Glomerular visceral epithelial cell (primary cell): ENCODE measurements at regions not wholly inside any gene's neighbourhood (a gene's known extent, or its start where the extent isn't known, plus 50 kb on each side); places are given as distances from the start of the nearest gene placed in this dataset.

Experiments used
- DNase-seq: peaks from one replicate; pipeline ENCODE4 v3.0.0-alpha.2; 2016; ENCODE audit errors: extremely low spot score

DNA sequence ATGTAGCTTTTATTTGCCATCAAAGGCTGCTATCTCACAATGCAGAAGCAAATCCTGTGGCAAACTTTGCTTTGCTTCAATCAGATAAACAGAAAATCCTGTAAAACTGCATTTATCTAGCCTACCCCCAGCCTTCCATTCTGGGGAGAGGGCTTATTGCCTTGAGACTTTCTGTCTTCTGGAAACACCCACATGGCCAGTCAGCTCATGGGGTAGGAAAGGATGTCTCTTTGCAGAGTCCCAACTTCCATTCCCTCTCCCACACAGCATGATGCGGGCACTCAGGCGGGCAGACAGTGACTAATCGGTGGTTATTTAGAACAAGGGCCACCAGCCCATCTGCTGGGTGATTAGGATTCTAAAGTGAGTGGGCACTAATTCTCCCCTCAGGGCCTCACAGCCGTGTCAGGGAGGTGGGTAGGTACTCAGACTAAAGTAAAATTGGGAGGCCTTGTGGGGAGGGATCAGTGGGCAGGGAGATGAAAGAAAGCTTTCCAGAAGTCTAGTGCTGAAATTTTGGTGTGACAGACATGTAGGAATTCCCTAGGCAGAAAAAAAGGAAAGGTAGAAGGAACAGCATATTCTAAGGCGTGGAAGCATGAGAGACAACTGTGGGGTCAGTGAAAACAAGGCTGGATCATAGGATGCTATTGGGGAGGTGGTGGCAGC, 720.5 kb downstream of the VRK1 start:
- DNase-seq = no peak

DNA sequence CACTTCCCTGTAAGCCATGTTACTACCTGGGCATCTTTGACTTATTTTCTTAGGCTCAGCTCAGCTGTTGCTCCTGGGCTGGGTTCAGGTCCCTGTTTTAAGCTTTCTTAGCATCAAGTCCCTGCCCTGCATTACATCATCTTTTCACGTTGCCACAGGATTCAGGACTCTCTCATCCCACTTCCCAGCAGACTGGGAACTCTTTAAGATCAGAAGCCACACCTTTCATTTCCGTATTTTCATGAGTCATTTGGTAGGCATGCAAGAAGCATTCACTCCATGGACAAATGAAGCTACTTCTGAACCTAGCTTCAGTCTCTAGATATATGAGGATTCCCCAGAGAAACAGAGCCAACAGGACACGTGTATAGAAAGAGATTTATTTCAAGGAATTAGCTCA, 726.8 kb downstream of the VRK1 start:
- no peak for DNase-seq

DNA sequence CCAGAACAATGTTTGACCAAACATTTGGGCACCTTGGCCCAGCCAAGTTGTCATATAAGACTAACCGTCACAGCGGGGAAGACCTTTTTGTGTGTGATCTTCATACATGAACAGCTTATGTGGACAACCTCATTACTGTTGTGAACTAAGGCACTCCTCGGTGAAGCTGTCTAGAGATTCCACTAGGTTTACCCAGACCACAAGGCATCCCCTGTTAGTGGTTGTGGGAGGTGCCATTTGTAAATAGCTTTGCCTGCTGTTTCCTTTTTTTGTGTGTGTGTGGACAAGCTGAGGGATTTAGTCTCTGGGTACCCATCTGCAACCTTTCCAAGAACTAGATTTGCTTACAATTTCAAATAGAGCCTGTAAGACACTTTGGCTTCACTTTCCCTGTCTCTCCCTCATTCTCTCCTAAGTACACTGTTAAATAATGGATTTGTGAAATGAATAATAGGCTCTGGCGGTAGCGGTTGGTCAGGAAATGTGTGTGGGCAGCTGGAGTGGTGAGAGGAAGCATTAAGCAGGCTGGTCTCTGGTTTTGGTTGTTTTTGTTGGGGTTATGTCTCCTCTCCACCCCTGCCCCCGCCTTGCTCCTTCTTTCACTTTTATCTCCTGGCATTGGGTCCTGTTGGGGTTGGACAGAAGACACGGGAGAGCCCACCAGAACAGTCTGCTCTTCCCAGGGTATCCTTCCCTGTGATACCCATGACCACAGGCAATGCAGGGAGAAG, 727.6 kb downstream of the VRK1 start:
- DNase-seq = no peak

DNA sequence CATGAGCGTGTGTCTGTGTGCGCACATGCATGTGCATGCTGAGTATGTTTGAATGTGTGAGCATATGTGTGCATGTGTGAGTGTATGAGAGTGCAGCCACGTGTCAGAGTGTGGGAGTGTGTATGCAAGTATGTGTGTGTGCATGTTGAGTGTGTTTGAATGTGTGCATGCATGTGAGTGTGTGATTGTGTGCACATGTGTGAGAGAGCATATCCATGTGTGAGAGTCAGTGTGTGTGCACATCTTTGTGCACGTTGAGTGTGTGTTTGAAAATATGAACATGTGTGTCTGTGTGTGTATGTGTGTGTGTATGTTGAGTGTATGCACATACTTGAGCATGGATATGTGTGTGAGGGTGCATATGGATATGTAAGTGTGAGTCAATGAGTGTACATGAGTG, 730.8 kb downstream of the VRK1 start:
- no peak for DNase-seq

DNA sequence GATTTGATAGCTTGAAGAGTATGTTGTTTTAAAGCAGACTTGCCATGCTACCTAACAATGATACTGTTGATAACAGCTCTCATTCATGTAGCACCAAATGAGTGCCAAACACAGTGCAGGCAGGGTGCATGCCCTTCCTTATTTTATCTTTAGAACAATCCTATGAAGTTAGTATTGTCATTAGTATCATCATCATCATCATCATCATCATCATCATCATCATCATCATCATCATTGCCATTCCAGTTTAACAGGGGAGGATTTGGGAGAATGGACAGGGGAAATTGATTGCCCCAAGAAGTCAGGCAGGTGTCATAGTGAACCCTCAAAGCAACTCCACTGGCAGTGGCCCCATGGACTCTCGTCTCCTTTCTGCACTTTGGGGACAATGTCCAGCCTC, 734.9 kb downstream of the VRK1 start:
- DNase-seq = no peak

- no peak for DNase-seq
These were observed 739.2 kb downstream of the VRK1 start for GRCh38 chr14:97536421-97536820.

GRCh38 chr14:97538749-97539410, 741.7 kb downstream of the VRK1 start:
- DNase-seq = no peak

GRCh38 chr14:97539411-97539795, 742.2 kb downstream of the VRK1 start:
- DNase-seq = no peak

DNA sequence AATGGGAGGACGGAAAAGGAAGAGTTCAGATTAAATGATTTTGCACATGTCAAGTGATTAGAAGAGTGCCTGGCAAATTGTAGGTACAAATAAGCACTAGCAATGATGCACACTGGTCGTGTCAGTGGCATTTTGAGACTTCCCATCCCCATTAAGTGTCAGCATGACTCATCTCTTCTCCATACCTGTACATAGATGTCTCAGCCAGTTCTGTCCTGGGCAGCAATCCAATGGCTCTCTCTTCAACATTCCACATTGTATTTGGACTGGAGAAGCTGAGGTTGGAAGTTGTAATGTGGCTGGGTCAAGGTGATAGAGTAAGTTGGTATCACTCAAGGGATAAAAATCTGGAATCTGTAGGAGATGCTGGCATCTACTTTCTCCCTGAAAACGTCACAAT, 742.7 kb downstream of the VRK1 start:
- DNase-seq = no peak

GRCh38 chr14:97543221-97543620, 746.0 kb downstream of the VRK1 start:
- DNase-seq = no peak

- DNase-seq = no peak
These were observed 746.6 kb downstream of the VRK1 start for GRCh38 chr14:97543816-97544215.

DNA sequence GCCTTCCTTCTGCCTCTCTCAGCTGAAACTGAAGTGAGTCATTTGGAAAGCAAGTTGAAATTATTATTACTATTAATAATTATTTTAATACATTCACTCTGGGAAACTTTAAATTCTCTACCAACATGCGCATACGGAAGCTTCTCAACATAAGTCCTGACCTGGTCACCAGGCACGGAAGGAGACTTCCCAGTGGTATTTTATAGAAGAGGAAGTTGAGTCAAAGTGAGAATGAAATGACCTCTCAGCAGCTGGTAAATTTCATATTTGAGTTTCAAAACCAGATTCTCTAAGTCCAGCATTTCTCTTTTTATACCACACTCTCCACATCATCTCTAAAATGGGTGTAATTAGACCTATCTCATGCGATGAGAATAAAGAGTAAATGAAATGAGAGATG, 747.4 kb downstream of the VRK1 start:
- DNase-seq = no peak

DNA sequence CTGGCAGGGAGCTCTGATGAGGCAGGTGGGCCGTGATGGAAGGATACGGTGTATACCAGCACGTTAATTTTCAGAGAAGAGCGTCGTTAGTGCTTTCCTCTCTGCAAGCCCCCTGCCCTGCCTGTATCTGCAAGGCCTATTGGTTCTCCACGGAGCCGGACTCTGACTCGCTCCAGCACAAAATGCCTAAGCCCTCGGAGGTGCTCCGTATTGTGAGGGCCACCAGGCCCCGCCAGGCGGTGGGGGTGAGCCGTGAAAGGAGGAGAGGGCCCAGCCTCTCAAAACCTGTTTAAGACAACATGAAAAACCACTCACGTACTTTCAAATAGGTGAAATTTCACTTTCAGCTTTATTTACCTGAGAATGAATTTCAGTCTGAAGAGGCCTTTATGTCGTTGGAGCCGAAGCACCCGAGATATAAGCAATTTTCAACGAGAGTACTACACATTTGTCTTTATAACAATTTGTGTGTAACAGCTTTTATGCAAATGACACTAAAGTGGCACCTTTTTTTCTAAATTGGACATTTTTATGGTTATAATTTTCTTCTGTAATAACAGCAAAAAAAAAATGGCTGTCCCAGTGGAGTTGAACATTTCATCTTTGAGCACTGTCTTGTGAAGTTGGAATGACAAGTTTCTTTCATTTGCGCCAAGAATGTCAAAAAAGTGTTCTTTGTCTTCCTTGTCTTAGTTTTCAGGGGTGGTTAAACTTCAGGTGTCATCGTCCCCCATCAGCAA, 749.5 kb downstream of the VRK1 start:
- DNase-seq = no peak

DNA sequence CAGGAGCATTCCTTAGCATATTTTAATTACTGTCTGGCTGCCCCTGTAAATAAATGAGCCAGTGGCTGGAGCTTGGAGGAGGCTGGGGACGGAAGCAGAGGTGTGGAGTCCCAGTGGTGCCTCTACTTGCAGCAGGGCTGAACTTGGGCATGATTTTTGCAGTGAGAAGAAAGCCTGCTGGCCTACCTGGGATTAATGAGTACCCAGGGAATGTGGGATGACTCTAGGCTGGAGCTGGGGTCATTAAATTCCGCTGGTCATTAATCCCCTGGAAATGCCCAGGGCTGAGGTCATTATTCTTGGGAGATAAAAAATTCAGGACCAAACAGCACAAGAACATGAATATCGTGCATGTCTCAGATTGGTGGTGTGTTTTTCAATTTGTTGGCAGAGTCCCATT, 753.3 kb downstream of the VRK1 start:
- DNase-seq = no peak

- DNase-seq = no peak
These were observed 757.4 kb downstream of the VRK1 start for GRCh38 chr14:97554597-97554996.

GRCh38 chr14:97564334-97564733, 767.2 kb downstream of the VRK1 start:
- no peak for DNase-seq

- no peak for DNase-seq
These were observed 774.0 kb downstream of the VRK1 start for GRCh38 chr14:97571201-97571600.

- no peak for DNase-seq
These were observed 774.8 kb downstream of the VRK1 start for GRCh38 chr14:97571866-97572555.

DNA sequence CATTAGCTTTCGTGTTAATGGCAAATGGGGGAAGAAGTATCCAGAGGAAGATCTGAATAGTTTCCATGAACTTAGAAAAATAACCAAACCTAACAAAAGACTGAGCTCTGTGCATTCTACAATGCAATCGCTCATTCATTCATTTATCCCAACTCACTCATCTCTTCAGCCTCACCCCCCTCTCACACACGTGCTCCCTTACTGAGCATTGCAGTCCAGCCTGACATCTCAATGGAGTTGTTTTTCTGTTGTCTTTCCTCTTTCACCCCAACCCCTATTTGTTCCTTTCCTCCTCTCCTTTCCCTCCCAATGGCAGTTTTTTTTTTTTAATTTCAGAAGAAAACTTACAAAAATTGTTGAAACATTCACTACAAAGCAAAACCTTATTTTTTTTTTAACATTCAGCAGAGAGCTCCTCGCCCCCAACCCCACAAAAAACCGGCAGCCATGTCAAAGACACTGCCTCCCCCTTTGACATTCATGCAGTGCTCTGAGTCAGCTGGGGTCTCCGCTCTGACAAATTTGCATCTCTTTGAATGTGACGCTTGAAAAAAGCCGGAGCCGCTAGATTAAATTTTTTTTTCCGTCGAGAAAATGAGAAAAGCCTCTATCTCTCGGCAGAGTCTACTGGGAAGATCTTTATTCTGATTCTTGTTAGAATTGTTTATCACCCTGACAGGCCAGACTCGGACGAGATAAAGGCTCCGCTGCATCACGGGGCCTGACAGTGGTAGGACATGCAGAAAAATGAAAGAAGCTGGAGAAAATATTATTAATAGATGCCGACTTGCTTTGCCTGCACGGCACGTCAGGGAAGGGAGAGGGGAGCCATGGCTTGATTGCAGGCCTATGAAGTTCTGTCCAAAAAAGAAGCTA, 775.6 kb downstream of the VRK1 start:
- DNase-seq = no peak

DNA sequence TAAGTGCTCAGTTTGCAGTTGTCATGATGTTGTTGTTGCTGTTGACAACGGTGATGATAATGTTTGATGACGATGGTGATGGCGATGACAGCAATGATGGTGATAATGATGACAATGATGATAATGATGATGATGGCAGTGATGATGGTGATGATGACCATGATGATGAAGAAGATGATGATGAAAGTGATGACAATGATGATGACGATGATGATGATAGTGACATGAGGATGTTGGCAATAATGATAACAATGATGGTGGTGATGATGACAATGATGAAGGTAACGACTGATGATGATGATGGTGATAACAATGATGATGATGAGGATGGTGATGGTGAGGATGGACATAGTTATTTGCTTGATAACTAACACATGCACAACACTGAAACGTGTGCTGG, 778.5 kb downstream of the VRK1 start:
- DNase-seq = no peak

- DNase-seq = no peak
These were observed 781.9 kb downstream of the VRK1 start for GRCh38 chr14:97578982-97579548.
